Muscle of back (tissue), 3 donors: ENCODE measurements at regions not wholly inside any gene's neighbourhood (a gene's known extent, or its start where the extent isn't known, plus 50 kb on each side); places are given as distances from the start of the nearest gene placed in this dataset.
"Not testable (repeated sequence)": the region's sequence is repeated elsewhere in the genome, so short reads cannot be mapped to it uniquely, and the experiment has no call there.

Experiments used
- DNase-seq, 3 donors: peaks; one replicate each; pipeline versions ENCODE4 v3.0.0 to v3.0.0-alpha.2; 2013

DNA sequence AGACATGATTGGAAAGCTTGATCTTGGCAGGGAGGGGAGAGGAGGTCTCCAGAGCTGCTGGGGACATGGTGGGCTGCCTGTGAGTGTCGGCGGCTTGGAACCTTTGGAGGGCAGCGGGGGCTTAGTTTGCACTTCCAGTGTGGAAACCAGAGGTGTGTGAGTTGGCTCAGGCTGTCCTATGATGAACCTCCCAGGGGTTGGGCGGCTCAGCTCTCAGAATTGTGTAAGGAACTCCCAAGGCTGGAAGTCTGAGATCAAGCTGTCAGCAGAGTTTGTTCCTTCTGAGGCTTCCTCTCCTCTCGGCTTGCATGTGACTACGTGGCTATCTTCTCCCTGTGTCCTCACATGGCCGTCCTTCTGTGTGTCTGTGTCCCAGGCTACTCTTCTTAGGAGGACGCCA, 87.9 kb upstream of the B3GAT1 start:
- DNase-seq, result no peak

DNA sequence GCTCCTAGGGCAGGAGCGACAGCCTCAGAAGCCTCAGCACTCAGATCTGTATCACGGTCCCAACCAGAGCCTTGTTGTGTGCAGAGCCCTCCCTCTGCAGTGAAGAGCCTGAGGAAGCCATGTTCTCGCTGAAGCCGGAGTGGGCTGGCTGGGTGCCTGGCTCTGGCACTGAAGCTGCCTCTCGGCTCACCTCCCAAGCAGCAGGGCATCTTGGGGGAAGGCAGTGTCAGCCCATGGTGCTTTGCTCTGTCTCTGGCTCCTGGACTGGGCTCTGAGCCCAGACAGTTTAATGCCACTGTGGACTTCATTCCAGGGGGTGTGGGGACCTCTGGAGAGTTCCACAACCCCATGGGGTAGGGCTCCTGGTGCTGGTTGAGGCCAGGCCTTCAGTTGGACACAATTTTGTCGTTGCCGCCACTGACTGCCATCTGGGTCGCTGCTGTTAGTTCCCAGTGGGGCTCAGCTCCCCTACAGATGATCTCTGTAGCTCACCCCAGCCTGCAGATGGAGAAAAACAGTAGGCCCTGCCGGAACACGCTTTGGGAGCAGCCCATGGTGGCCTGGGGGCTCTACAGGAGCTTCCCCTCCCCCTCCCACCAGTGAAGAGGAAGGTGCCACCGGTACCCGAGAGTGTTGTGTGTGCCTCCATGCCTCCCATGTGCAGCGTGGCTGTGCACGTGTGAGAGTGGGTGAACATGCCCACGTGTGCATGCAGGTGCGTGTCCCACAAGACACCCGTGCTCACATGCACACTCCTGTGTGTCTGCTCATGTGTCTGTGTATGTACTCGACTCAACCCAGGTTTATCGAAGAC, 86.5 kb upstream of the B3GAT1 start:
- DNase-seq, result no peak

GRCh38 chr11:134497586-134497985, 85.5 kb upstream of the B3GAT1 start:
- DNase-seq, result no peak

DNA sequence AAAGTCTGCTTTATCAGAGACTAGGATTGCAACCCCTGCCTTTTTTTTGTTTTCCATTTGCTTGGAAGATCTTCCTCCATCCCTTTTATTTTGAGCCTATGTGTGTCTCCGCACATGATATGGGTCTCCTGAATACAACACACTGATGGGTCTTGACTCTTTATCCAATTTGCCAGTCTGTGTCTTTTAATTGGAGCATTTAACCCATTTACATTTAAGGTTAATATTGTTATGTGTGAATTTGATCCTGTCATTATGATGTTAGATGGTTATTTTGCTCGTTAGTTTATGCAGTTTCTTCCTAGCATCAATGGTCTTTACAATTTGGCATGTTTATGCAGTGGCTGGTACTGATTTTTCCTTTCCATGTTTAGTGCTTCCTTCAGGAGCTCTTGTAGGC, 84.0 kb upstream of the B3GAT1 start:
- DNase-seq, result not testable (repeated sequence)

DNA sequence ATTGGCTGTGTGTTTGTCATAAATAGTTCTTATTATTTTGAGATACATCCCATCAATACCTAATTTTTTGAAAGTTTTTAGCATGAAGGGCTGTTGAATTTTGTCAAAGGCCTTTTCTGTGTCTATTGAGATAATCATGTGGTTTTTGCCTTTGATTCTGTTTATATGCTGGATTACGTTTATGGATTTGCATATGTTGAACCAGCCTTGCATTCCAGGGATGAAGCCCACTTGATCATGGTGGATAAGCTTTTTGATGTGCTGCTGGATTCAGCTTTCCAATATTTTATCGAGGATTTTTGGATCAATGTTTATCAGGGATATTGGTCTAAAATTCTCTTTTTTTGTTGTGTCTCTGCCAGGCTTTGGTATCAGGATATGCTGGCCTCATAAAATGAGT, 82.4 kb upstream of the B3GAT1 start:
- not testable (repeated sequence) for DNase-seq

GRCh38 chr11:134492411-134492810, 80.4 kb upstream of the B3GAT1 start:
- not testable (repeated sequence) for DNase-seq

DNA sequence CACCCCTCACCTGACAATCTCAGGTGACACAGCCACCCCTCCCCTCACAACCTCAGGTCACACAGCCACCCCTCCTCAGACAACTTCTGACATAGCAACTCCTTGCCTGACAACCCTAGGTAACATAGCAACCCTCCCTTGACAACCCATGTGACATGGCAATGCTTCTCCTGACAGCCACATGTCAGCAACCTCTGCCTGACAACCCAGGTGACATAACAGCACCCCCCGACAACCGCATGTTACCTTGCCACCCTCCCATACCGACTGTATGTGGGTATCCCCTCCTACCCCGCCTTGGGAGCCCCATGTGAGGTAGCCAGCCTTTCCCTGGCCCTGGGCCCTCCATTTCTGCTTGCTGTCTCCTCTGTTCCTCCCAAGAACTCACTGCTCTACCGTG, 77.7 kb upstream of the B3GAT1 start:
- no peak for DNase-seq

DNA sequence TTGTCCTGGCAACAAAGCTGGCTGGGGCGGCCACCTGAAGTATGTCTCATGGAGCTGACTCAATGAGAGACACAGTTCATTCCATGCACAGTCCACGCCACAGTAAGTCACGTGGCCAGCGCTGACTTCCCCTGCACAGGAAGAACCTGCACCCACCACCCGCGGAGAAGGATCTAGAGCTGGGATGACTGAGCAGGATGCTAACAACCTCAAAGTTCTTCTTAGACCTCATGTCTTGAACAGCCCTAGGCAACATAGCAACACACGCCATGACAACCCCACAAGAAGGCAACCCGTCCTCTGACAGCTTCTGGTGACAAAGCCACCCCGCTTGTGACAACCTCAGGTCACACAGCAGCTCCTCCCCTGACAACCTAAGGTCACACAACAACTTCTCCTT, 76.9 kb upstream of the B3GAT1 start:
- no peak for DNase-seq

- DNase-seq, result no peak
Observed at GRCh38 chr11:134488512-134488911, 76.5 kb upstream of the B3GAT1 start.

DNA sequence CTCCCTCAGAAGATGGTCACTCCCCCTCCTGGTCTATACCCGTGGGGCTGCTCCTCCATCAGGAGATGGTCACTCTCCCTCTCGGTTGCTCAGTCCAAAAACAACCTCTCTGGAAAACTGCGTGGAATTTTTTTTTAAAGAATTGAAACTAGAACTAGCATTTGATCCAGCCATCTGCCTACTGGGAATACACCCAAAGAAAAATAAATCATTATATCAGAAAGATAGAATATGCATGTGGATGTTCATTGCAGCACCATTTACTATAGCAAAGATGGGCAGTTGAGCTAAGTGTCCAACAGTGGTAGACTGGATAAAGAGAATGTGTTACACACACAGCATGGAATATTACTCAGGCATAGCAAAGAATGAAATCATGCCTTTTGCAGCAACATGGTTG, 75.7 kb upstream of the B3GAT1 start:
- no peak for DNase-seq

DNA sequence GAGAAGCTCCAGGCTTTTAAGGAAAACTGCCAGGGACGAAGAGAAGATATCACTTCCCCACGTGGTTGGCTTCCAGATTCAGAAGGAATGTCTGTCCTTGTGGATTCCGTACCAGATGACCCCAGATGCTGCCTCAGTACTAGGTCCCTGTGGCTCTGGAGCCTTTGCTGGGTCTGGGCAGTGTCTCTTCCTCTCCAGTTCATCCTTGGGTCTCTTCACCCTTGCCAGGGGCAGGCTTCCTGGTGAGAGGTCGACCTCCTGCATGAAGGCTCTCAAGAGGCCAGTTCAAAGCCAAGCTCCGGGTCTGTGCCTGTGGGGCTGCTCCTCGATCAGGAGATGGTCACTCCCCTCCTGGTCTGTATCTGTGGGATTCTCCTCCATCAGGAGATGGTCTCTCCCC, 74.7 kb upstream of the B3GAT1 start:
- no peak for DNase-seq

GRCh38 chr11:134486106-134486505, 74.1 kb upstream of the B3GAT1 start:
- DNase-seq, result no peak

DNA sequence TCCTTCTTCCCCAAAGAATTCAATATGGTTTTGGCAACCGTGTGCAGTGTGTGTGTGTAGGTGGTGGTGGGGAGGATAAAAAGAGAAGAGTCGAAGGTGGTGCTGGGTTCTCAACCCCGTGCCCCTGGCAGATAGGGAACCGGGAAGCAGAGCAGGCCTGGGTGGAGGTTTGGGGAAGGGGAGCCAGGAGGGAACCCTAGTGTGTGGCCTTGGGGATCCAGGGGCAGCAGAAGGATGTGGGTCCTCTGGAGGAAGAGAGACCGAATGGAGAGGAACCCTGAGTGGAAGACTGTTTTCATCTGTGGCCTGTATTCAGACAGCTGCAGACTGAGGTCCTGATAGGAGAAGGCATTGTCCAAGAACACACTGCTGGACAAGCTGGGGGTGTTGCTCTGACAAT, 73.3 kb upstream of the B3GAT1 start:
- no peak for DNase-seq

DNA sequence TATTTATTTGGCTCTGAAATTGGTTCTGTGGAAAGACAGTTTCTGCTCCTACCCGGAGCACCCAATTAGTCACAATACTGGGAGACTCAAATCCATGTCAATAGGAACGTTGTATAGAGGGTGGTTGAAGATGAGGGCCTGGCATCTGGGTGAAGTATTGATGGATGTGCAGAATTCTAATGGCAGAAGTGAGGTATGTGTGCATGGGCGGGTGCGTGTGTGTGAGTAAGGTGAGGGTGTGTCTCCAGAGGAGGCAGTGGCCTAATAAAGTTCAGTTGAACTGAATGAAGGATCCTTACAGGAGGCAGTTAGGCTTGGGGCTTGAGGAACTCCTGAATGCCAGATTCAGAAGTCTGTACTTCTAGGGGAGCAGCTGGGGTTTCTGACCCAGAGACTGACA, 71.8 kb upstream of the B3GAT1 start:
- DNase-seq, result no peak

- no peak for DNase-seq
Observed at GRCh38 chr11:134483291-134483690, 71.2 kb upstream of the B3GAT1 start.

- DNase-seq, result no peak
Observed at GRCh38 chr11:134482865-134483264, 70.8 kb upstream of the B3GAT1 start.

DNA sequence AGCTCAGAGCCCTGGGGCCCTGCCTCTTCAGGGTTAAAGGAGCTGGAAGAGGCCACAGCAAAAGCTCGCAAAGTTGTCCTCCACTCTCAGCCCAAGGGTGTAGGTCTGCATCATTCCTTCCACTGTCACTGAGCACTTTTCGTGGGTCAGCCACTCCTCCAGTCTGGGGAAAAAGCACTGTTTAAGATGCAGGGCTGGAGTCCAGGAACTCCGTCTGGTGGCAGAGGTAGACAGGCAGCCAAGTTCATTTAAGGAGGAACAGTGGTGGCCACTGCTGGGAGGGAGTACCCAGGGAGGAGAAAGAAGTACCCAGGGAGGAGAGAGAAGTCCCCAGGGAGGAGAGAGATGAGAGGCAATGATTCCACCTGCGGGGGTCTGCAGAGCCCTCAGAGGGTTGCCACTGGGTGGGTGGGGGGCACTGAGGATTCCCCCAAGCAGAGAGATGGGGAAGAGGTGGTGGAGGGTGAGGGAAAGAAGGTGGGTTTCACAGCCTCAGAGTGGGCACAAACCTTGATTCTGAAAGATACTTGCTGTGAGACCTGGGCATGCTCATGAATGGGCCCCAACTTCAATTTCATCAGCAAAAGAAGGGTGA, 70.0 kb upstream of the B3GAT1 start:
- DNase-seq, result no peak

GRCh38 chr11:134481135-134481534, 69.1 kb upstream of the B3GAT1 start:
- no peak for DNase-seq

DNA sequence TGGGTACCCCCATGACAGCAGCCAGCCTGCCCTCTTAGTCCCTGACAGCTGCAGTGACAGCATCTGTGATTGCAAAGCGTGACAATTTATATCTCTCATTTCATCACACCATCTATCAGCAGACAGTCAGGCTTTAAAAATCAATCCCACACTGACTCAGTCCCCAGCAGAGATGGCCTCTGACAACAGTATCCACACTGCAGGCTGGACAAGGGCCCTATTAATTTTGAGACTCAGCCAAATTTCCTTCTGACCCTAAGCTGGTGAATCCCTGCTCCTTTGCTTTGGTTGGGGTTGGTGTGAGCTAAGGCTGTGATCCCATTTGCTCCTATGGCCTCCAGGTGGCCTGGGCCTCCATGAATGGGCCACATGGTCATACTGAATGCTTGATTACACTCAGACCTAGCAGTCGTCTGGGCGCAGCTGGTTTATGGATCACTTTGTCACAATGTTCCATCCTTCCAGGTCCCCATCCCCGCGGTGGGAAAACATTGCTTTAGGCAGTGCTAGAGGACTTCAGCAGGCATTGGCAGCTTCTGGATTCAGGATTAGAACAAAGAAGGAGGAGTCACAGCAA, 68.2 kb upstream of the B3GAT1 start:
- no peak for DNase-seq

DNA sequence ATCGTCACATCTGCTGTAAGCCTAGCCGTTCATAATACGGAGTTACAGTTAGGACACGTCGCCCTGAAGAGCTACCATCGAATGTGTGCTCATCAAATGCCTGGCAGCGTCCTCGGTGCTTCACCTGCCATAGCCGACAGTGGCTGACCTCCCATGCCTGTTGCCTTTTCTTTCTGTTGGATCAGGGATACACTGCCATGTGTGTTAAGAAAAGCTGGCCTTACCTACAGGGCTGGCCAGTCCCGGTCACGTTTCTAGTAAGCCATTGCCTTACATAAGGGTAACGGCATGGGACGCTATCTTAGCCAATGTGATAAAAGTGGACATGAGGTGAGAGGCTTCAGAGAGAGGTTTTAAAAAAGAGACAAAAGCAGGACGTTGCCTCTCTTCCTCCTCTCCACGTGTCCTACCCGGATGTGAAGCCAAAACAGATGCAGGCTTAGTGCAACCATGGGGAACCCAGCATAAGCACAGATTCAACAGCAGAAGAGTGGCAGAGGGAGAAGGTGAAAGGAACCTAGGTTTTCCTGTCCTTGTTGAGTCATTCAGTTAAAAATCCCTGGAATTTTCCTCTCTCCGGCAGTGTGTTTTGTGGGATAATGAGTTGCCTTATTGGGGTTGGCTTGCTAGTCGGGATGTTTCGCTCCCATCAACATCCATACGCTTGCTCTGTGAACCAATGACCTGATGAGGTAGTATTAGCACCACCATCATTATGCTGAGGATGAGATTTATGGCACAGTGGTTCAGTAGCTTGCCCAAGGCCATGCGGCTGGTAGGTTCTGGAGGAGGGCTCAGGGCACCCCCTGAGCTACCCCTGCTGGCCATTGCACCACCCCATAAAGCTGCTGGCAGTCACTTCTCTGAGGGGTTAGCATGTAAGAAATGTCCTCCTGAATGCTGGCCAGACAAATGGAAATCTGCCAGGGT, 67.4 kb upstream of the B3GAT1 start:
- no peak for DNase-seq

DNA sequence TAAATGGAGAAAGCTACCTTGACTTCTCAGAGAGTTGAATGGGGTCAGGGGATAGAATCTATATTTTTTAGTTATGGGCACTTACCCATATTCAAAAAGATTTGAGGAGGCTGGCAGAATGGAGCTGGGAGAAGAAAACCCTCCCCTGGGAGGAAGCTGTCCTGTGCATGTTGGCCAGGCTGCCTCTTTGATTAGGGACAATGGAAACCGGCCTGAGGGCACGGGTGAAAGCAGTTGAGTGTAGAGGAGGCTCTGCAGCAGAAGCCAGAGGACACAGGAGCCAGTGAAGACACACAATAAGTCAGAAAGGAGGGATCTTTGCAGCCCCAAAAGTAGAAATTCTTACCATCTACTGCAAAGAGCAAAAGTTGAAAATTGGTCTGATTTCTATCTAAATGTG, 66.6 kb upstream of the B3GAT1 start:
- no peak for DNase-seq

DNA sequence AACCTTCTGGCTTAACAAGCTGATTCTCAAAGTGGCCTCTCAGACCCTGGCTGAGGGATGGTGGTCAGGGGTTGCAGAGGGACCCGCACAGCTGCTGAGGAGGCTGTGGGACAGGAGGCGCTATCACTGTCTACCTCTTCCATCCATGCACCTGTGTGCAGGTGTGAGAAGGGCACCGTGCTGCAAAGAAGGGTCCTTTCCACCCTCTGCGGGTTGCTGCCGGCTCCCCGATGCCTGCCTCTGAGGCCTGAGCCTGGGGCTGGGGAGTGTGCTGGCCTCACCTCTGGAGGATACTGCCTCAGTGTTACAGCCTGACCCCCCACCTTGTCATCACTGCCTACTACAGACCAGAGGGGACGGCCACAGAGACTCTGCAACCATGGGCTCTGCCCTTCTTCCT, 66.1 kb upstream of the B3GAT1 start:
- no peak for DNase-seq
